Right lobe of liver (tissue), 6 donors: ENCODE measurements at regions not wholly inside any gene's neighbourhood (a gene's known extent, or its start where the extent isn't known, plus 50 kb on each side); places are given as distances from the start of the nearest gene placed in this dataset.
A peak's percentile ranks its signal among the peaks of the same experiment; 100 is the strongest.

ENCODE experiments used
- ATAC-seq, 4 donors: fragments of 200-7000 bp; cut with Tn5 transposase; one replicate each; pipeline ENCODE4 v1.9.1; 2020; ENCODE audit warnings: mild to moderate bottlenecking in 4 of 4, moderate library complexity in 4 of 4
- DNase-seq, 3 donors: peaks; one replicate each; pipeline ENCODE4 v3.0.0-alpha.2; 2020
- H3K27ac ChIP-seq, 3 donors: fragments of 200-600 bp; one replicate each; pipeline ENCODE4 v1.8.0; 2022
- H3K27me3 ChIP-seq, 2 donors: fragments of 200-600 bp; one replicate each; pipeline ENCODE4 v1.8.0; 2022
- H3K36me3 ChIP-seq, 4 donors: fragments of 200-600 bp; sonication (generic) in 1 of 4; one replicate each; pipeline versions ENCODE4 v1.5.1 to v1.8.0; 2017 to 2022; ENCODE audit warnings: control low read depth in 1 of 4
- H3K4me1 ChIP-seq, 4 donors: fragments of 200-600 bp; sonication (generic) in 1 of 4; one replicate each; pipeline versions ENCODE4 v1.5.1 to v1.8.0; 2017 to 2022; ENCODE audit warnings: control low read depth in 1 of 4
- H3K4me3 ChIP-seq, 3 donors: fragments of 200-600 bp; one replicate each; pipeline ENCODE4 v1.8.0; 2022
- H3K9me3 ChIP-seq, 4 donors: fragments of 200-600 bp; sonication (generic) in 1 of 4; one replicate each; pipeline versions ENCODE4 v1.5.1 to v1.8.0; 2017 to 2022; ENCODE audit warnings: control low read depth in 1 of 4
- POLR2A ChIP-seq: fragments of 450-650 bp; IDR thresholded peaks from one replicate; pipeline ENCODE4 v1.6.1; 2017; ENCODE audit warnings: antibody characterized with exemption, mild to moderate bottlenecking
- WGBS: methylation state at CpG from one replicate; pipeline ENCODE4 v1.1.6; 2018; ENCODE audit warnings: low coverage, low lambda C conversion rate; ENCODE audit not compliant: insufficient coverage; ENCODE audit errors: missing lambda C conversion rate; 5-methylcytosine and 5-hydroxymethylcytosine counted together
- intact Hi-C, 2 donors: fragments of 100-400 bp; cut with DNase I; formaldehyde crosslinking; loops; one replicate each; pipeline versions ENCODE4 v1.11.2 to v1.14.1; 2022
- TF ChIP-seq, protein P1 (sequence below), 4 donors: fragments of 200-600 bp in 3 of 4; fragments of 450-650 bp in 1 of 4; IDR thresholded peaks; one replicate each; pipeline versions ENCODE4 v1.5.1 to v1.8.0; 2016 to 2022; ENCODE audit warnings: antibody characterized with exemption in 4 of 4, mild to moderate bottlenecking in 2 of 4
- donor health status: DM: no; HTN: yes; CAD: no.
- donor health status: DM: no; HTN: no; CAD: no.
- donor health status: DM: no; HTN: no; CAD: no.
- donor health status: DM: no; HTN: yes; CAD: no.
- donor health status: DM: no; HTN: yes; CAD: no.

DNA sequence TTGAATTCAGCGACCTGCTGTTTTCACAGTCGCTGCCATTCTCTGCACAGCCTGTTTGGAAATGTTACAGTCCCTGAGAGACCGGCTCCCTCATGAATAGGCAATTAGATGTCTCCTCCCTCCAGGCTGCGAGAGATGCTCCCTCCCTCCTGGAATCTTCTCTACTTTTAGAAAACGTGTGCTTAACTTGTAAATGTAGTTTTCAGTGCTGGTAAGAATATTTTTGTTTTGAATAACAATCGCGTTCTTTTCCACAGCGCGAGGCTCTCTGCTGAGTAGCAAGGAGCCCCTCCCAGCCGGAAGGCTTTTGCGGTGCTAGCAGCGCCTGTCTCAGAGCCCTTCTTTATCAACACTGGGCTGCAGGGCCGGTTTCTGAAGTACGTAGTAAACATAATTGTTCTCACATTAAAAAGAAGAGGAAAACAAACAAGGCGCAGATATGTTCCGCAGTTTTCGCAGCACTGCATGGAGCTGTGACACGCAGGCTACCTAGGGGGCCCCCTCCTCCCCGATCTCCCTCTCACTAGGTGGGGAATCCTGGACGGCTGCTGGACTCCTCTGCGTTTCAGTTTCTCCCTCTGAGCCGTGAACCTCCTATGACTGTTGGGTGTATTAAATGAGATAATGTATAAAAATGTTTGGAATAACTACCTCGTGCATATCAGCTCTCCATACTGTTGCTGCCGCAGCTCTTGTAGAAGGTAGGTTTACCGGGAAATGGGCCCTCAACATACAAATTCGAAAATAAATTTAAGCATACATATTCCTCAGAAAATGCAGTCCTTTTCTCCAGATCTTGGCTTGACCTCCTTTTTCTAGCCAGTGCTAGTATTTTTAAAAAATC, 79.0 kb upstream of the SPACA1 start:
- peak in 1 of 4 donors; percentile 20 for ATAC-seq
- H3K4me1 ChIP-seq, result no peaks in the 10 kb centered on the region
- no peaks in the 10 kb centered on the region for H3K9me3 ChIP-seq
- H3K36me3 ChIP-seq, result no peaks in the 10 kb centered on the region
- DNase-seq, result no peak
- H3K4me3 ChIP-seq, result no peak overlapping the region
- no peaks in the 10 kb centered on the region for H3K27me3 ChIP-seq
- TF ChIP-seq POLR2A, result no peak
- no peak overlapping the region for H3K27ac ChIP-seq
- intact Hi-C loops, result no loop called here
- WGBS, result 17% methylated on average over 24 of the region's 26 CpGs

DNA sequence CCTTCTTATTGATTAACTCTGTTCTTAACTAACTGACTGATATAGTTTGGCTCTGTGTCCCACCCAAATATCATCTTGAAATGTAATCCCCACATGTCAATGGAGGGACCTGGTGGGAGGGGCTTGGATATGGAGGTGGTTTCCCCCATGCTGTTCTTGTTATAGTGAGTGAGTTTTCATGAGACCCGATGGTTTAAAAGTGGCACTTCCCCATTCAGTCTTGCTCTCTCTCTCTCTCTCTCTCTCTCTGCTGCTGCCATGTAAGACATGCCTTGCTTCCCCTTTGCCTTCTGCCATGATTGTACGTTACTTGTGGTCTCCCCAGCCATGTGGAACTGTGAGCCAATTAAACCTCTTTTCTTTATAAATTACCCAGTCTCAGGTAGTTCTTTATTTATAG, 81.8 kb upstream of the SPACA1 start:
- Histone ChIP-seq H3K4me3 (no peak overlapping the region), H3K27ac (no peak overlapping the region), H3K36me3 (no peaks in the 10 kb centered on the region), H3K4me1 (no peaks in the 10 kb centered on the region), H3K9me3 (no peaks in the 10 kb centered on the region), H3K27me3 (no peaks in the 10 kb centered on the region)
- TF ChIP-seq, protein P1, sequence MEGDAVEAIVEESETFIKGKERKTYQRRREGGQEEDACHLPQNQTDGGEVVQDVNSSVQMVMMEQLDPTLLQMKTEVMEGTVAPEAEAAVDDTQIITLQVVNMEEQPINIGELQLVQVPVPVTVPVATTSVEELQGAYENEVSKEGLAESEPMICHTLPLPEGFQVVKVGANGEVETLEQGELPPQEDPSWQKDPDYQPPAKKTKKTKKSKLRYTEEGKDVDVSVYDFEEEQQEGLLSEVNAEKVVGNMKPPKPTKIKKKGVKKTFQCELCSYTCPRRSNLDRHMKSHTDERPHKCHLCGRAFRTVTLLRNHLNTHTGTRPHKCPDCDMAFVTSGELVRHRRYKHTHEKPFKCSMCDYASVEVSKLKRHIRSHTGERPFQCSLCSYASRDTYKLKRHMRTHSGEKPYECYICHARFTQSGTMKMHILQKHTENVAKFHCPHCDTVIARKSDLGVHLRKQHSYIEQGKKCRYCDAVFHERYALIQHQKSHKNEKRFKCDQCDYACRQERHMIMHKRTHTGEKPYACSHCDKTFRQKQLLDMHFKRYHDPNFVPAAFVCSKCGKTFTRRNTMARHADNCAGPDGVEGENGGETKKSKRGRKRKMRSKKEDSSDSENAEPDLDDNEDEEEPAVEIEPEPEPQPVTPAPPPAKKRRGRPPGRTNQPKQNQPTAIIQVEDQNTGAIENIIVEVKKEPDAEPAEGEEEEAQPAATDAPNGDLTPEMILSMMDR (IDR thresholded peaks at IDR 0.05), result no peak
- TF ChIP-seq POLR2A, result no peak
- intact Hi-C loops, result no loop called here
- whole genome bisulfite sequencing, result 100% methylated on average over 1 of the region's 2 CpGs
- no peak for DNase-seq
- ATAC-seq, result no peak

DNA sequence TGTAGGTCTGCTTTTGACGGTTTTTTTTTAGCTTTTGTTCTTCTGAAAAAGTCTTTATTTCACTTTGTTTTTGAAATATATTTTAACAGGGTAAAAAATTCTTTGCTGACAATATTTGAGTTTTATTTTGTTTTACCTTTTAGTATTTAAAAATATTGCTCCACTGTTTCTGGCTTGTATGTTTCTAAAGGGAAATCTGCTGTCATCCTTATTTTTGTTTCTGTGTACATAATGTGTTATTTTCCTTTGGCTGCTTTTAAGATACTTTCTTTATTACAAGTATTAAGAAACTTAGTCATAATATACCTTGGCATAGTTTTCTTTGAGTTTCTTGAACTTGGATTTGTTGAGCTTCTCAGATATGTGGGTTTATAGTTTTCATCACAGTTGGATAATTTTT, 88.6 kb upstream of the SPACA1 start:
- WGBS, result 65% methylated on average over 1 of the region's 1 CpG
- H3K4me1 ChIP-seq, result no peaks in the 10 kb centered on the region
- intact Hi-C loops, result no loop called here
- ATAC-seq, result no peak
- no peak for DNase-seq
- H3K27ac ChIP-seq, result no peak overlapping the region
- H3K4me3 ChIP-seq, result no peak overlapping the region
- TF ChIP-seq POLR2A, result no peak
- TF ChIP-seq, protein P1 (IDR thresholded peaks at IDR 0.05), result no peak
- H3K27me3 ChIP-seq, result no peaks in the 10 kb centered on the region
- H3K36me3 ChIP-seq, result no peaks in the 10 kb centered on the region
- H3K9me3 ChIP-seq, result no peaks in the 10 kb centered on the region

DNA sequence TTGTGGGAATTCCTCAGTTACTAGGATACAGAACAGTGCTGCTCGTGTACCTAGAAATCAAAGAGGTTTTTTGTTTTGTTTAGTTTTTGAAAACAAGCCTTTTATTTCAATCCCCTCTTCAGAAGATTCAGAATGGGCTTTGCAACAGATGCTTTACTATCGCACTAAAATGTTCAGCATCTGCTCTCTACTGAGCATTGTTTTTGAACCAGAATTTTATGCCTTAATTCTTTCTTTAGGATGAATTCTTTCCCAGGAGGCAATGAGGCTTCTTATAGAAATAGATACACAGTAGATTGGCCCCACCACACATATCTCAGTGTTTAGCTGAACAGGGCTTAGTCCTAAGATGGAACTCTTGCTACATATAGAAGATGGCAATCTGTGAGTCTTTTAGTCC, 95.9 kb upstream of the SPACA1 start:
- Histone ChIP-seq H3K27me3 (no peaks in the 10 kb centered on the region), H3K4me1 (no peaks in the 10 kb centered on the region), H3K9me3 (no peaks in the 10 kb centered on the region), H3K4me3 (no peak overlapping the region), H3K36me3 (no peaks in the 10 kb centered on the region), H3K27ac (no peak overlapping the region)
- intact Hi-C loops, result no loop called here
- TF ChIP-seq POLR2A, result no peak
- TF ChIP-seq, protein P1 (IDR thresholded peaks at IDR 0.05), result no peak
- WGBS, result 86% methylated on average over 2 of the region's 2 CpGs
- DNase-seq (no peak), ATAC-seq (no peak)

DNA sequence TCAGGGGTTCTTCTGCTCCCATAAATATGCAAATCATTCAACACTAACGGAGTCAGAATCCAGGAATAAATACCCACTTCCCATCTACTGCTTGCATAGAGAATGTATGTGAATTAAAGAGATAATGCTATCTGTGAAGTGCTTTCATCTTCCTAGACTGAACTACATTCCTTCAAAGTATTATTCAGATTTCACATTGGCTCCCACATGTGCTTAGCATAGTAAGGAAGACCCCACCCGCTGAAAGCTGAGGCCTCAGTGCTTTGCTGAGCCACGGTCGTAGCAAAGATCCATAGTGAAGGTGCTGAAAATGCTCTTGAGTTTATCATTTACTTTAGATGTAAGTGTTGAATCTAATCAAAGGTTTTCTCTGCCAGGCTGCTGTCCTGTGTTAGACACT, 97.0 kb upstream of the SPACA1 start:
- no peaks in the 10 kb centered on the region for H3K9me3 ChIP-seq

More for the DNA sequence above, 97.0 kb upstream of the SPACA1 start:
- Histone ChIP-seq H3K27me3 (no peaks in the 10 kb centered on the region), H3K4me1 (no peaks in the 10 kb centered on the region), H3K4me3 (no peak overlapping the region), H3K36me3 (no peaks in the 10 kb centered on the region), H3K27ac (no peak overlapping the region)
- intact Hi-C loops, result no loop called here
- 72% methylated on average over 4 of the region's 4 CpGs for WGBS
- no peak for DNase-seq
- ATAC-seq, result no peak
- TF ChIP-seq, protein P1 (IDR thresholded peaks at IDR 0.05), result no peak
- no peak for TF ChIP-seq POLR2A
